PC-3 (cell line): ENCODE measurements at regions not wholly inside any gene's neighbourhood (a gene's known extent, or its start where the extent isn't known, plus 50 kb on each side); places are given as distances from the start of the nearest gene placed in this dataset.

ENCODE experiments used
- ATAC-seq: fragments of 200-7000 bp; cut with Tn5 transposase; 2 replicates; pipeline ENCODE4 v1.9.1; 2020; ENCODE audit warnings: mild to moderate bottlenecking, moderate library complexity
- BruUV-seq: library from RNA; stranded (reverse); fragments of 400-500 nt; replicated peaks from 2 replicates; lab custom pipeline; 2021; lab: Mats Ljungman, UMichigan
- CTCF ChIA-PET: fragments of 300-600 bp; sonication (Branson Sonifier 250); formaldehyde crosslinking; loops from one replicate; lab custom pipeline; 2022; ENCODE audit warnings: antibody characterized with exemption; lab: Charles Lee
- POLR2A ChIA-PET: fragments of 300-600 bp; sonication (Branson Sonifier 250); formaldehyde crosslinking; loops from one replicate; lab custom pipeline; 2022; ENCODE audit warnings: antibody characterized with exemption; ENCODE audit not compliant: unreplicated experiment; lab: Charles Lee
- DNase-seq: peaks from one replicate; pipeline ENCODE4 v3.0.0-alpha.2; 2015
- H2AFZ ChIP-seq: fragments of 300-600 bp; sonication (generic); 2 replicates; pipeline ENCODE4 v1.6.0; 2016; ENCODE audit warnings: antibody characterized with exemption, low read length
- H3F3A ChIP-seq: fragments of 300-600 bp; sonication (generic); one replicate; pipeline ENCODE4 v1.6.0; 2017; ENCODE audit warnings: antibody characterized with exemption, low read length, control low read depth, mild to moderate bottlenecking; ENCODE audit not compliant: unreplicated experiment
- H3K27ac ChIP-seq: fragments of 300-600 bp; sonication (generic); 2 replicates; pipeline ENCODE4 v1.5.1; 2016; ENCODE audit warnings: mild to moderate bottlenecking, low read length
- H3K27me3 ChIP-seq: fragments of 300-600 bp; sonication (generic); 2 replicates; pipeline ENCODE4 v1.6.1; 2016; ENCODE audit warnings: low read length, mixed read lengths
- H3K36me3 ChIP-seq: fragments of 300-600 bp; sonication (generic); 2 replicates; pipeline ENCODE4 v1.6.1; 2016; ENCODE audit warnings: low read depth, mixed run types, low read length, mixed read lengths
- H3K4me1 ChIP-seq: fragments of 300-600 bp; sonication (generic); 2 replicates; pipeline ENCODE4 v1.5.1; 2016; ENCODE audit warnings: low read length; ENCODE audit not compliant: insufficient read depth
- H3K4me2 ChIP-seq: fragments of 300-600 bp; sonication (generic); 2 replicates; pipeline ENCODE4 v1.6.0; 2016; ENCODE audit warnings: low read length
- H3K4me3 ChIP-seq: fragments of 300-600 bp; sonication (generic); 2 replicates; pipeline ENCODE4 v1.5.1; 2016; ENCODE audit warnings: mild to moderate bottlenecking, low read length, mixed read lengths
- H3K79me2 ChIP-seq: fragments of 300-600 bp; sonication (generic); 2 replicates; pipeline ENCODE4 v1.6.1; 2017; ENCODE audit warnings: low read length, mixed read lengths
- H3K9ac ChIP-seq: fragments of 300-600 bp; sonication (generic); 2 replicates; pipeline ENCODE4 v1.6.0; 2016; ENCODE audit warnings: mild to moderate bottlenecking, low read length
- H3K9me2 ChIP-seq: fragments of 300-600 bp; sonication (generic); replicated peaks from 2 replicates; pipeline ENCODE4 v1.6.1; 2016; ENCODE audit warnings: mixed run types, low read length, mixed read lengths
- H3K9me3 ChIP-seq: fragments of 300-600 bp; sonication (generic); 2 replicates; pipeline ENCODE4 v1.6.1; 2016; ENCODE audit warnings: low read length, mixed read lengths
- H4K20me1 ChIP-seq: fragments of 300-600 bp; sonication (generic); 2 replicates; pipeline ENCODE4 v1.6.1; 2016; ENCODE audit warnings: low read length, mixed read lengths
- CTCF ChIP-seq: fragments of 300-600 bp; sonication (generic); conservative IDR thresholded peaks from 2 replicates; pipeline ENCODE4 v1.5.1; 2017; ENCODE audit warnings: antibody characterized with exemption, low read depth, mild to moderate bottlenecking, low read length
- EZH2 ChIP-seq: fragments of 300-600 bp; sonication (generic); IDR thresholded peaks from one replicate; pipeline ENCODE4 v1.6.1; 2017; ENCODE audit warnings: antibody characterized with exemption, mild to moderate bottlenecking, low read length; ENCODE audit not compliant: unreplicated experiment
- EZH2phosphoT487 ChIP-seq: fragments of 300-600 bp; sonication (generic); IDR thresholded peaks from 2 replicates; pipeline ENCODE4 v1.6.1; 2018; ENCODE audit warnings: mild to moderate bottlenecking, antibody characterized with exemption, low read length, borderline replicate concordance
- intact Hi-C: fragments of 100-400 bp; cut with micrococcal nuclease; formaldehyde crosslinking; loops from 2 replicates; pipeline ENCODE4 v1.9.0; 2023

DNA sequence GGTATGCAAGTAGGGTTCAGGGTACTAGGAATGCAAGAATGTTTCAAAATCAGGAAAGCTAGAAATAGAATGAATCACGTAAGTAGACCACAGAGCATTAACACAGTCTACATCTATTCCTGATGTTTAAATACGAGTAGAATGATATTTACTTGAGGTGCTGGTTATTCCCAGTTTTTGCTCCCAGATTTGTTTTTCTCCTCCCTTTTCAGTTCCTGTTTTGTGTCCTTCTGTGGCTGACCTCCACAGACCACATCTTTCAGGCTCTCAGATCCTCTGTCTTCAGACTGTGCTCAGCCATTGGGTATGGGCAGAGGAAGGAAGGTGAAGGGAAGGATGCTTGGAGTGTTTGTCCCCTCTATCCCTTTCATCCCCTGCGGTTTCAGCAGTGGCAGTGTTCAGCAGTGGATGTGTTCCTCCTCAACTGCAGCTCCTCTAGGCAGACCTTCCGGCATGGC, 276.6 kb downstream of the ZNF621 start:
- no peaks in the 10 kb centered on the region for H3K79me2 ChIP-seq
- H3K4me1 ChIP-seq: peaks cover 20% of the 10 kb centered on the region
- 0 out of 2 replicates have a peak, but pooled peaks cover 2% of the 10 kb centered on the region for H3K9me3 ChIP-seq
- no peak overlapping the region for H2AFZ ChIP-seq
- no peaks in the 10 kb centered on the region for H4K20me1 ChIP-seq
- no peak overlapping the region for H3K4me3 ChIP-seq
- H3K36me3 ChIP-seq: no peaks in the 10 kb centered on the region
- H3K4me2 ChIP-seq: 0 out of 2 replicates have a peak overlapping the region, but pooled peaks have one; percentile 67
- ATAC-seq (no peak), DNase-seq (no peak)
- no peak overlapping the region for H3K27ac ChIP-seq
- no peak for TF ChIP-seq EZH2
- TF ChIP-seq EZH2phosphoT487: no peak
- no peak for TF ChIP-seq CTCF
- H3K9ac ChIP-seq: no peak overlapping the region
- POLR2A ChIA-PET: no interaction called here
- CTCF ChIA-PET: no interaction called here
- no peaks in the 10 kb centered on the region for H3F3A ChIP-seq
- intact Hi-C loops: no loop called here
- BruUV-seq: no TSS peak
- H3K9me2 ChIP-seq: no peaks in the 10 kb centered on the region
- H3K27me3 ChIP-seq: no peaks in the 10 kb centered on the region

DNA sequence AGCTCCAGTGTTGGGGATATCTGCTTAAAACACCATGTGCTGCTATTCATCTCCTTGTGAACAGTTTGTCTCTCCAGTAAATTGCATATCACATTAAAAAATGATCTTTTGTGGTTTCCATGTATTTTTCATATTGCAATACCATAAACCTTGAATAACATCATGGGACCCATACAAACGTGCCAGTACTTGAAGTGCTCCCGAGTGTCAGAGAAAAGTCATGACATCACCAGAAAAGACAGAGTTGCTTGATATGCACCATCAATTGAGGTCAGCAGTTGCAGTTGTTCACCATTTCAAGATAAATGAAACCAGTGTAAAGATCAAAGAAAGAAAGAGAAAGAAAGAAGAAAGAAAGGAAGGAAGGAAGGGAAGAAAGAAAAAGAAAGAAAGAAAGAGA, 278.6 kb downstream of the ZNF621 start:
- intact Hi-C loops: no loop called here
- Histone ChIP-seq H3K4me3 (no peak overlapping the region), H3K79me2 (no peaks in the 10 kb centered on the region), H3K9me3 (no peaks in the 10 kb centered on the region), H3K9ac (no peak overlapping the region), H2AFZ (no peak overlapping the region), H4K20me1 (no peaks in the 10 kb centered on the region), H3K9me2 (no peaks in the 10 kb centered on the region), H3K27ac (no peak overlapping the region), H3F3A (no peaks in the 10 kb centered on the region), H3K4me2 (no peak overlapping the region), H3K36me3 (no peaks in the 10 kb centered on the region), H3K4me1 (peaks cover 20% of the 10 kb centered on the region), H3K27me3 (no peaks in the 10 kb centered on the region)
- TF ChIP-seq EZH2 (no peak), EZH2phosphoT487 (no peak), CTCF (no peak)
- DNase-seq (no peak), ATAC-seq (no peak)
- BruUV-seq: no TSS peak
- CTCF ChIA-PET: no interaction called here
- POLR2A ChIA-PET: no interaction called here

DNA sequence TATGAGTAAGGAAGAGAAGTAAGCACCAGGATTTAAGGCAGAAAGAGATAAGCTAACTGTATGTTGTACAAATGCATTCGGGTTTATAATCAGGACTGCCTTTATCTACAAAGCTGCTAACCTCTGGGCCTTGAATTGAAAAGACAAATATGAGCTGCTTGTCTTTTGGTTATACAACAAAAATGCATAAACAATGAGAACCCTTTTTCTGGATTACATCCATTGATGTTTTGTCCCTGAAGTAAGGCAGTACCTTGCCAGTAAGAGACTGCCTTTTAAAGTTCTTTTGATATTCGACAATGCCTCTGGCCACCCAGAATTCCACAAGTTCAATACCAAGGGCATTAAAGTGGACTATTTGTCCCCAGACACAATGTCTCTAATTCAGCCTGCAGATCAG, 280.7 kb downstream of the ZNF621 start:
- H4K20me1 ChIP-seq: no peaks in the 10 kb centered on the region
- no peaks in the 10 kb centered on the region for H3K79me2 ChIP-seq
- no peaks in the 10 kb centered on the region for H3K36me3 ChIP-seq
- DNase-seq (no peak), ATAC-seq (no peak)
- H3K9me2 ChIP-seq: no peaks in the 10 kb centered on the region
- no peaks in the 10 kb centered on the region for H3K27me3 ChIP-seq
- no peak overlapping the region for H3K27ac ChIP-seq
- TF ChIP-seq CTCF (no peak), EZH2 (no peak), EZH2phosphoT487 (no peak)
- ChIA-PET CTCF (no interaction called here), POLR2A (no interaction called here)
- no peak overlapping the region for H3K4me3 ChIP-seq
- peaks cover 12% of the 10 kb centered on the region; the same call in 1 of the 2 replicates for H3K4me1 ChIP-seq
- H3F3A ChIP-seq: no peaks in the 10 kb centered on the region
- H3K9ac ChIP-seq: no peak overlapping the region
- no TSS peak for BruUV-seq
- intact Hi-C loops: no loop called here
- H3K4me2 ChIP-seq: no peak overlapping the region
- H3K9me3 ChIP-seq: no peaks in the 10 kb centered on the region
- no peak overlapping the region for H2AFZ ChIP-seq
